GM18868 (cell line): ENCODE measurements at regions not wholly inside any gene's neighbourhood (a gene's known extent, or its start where the extent isn't known, plus 50 kb on each side); places are given as distances from the start of the nearest gene placed in this dataset.
"Not testable (repeated sequence)": the region's sequence is repeated elsewhere in the genome, so short reads cannot be mapped to it uniquely, and the experiment has no call there.

Experiments
- ATAC-seq: cut with Tn5 transposase; IDR thresholded peaks from one replicate; pipeline ENCODE4 v1.9.1; 2021; ENCODE audit warnings: mild to moderate bottlenecking, moderate library complexity; ENCODE audit not compliant: unreplicated experiment

- no peak for ATAC-seq
These were observed 66.3 kb upstream of the UFM1 start for GRCh38 chr13:38283346-38283745.

DNA sequence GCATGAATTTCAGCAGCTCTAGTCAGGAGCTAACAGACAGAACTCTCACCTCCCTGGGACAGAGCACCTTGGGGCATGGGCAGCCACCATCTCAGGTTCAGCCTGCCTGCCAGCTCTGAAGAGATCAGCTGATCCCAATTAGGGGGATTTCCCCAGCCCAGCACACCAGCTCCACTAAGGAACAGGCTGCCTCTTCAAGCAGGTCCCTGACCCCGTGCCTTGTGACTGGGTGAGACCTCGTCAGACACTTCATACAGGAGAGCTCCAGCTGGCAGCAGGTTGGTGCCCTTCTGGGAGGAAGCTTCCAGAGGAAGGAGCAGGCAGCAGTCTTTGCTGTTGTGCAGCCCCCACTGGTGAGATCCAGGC, 84.5 kb upstream of the UFM1 start:
- peak; percentile 70 for ATAC-seq

GRCh38 chr13:38264363-38265131, 85.1 kb upstream of the UFM1 start:
- peak; percentile 51 for ATAC-seq

DNA sequence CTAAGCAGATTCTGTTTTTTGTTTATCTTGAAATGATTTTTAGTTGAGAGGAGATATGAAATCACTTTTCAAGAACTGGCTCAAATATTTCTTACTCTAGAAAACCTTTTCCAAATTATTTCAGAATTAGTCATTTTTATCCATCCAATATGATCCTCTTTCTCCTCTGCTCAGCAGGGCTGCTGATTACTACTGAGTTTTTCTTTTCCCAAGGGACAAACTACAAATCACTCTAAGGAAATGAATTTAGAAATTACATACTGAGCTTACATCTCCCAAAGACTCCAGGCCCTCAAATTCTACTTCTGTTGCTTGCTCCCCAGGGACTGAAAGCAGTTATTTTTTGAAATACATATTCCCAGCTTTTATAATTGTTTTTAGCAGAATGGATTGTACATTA, 87.4 kb upstream of the UFM1 start:
- no peak for ATAC-seq

DNA sequence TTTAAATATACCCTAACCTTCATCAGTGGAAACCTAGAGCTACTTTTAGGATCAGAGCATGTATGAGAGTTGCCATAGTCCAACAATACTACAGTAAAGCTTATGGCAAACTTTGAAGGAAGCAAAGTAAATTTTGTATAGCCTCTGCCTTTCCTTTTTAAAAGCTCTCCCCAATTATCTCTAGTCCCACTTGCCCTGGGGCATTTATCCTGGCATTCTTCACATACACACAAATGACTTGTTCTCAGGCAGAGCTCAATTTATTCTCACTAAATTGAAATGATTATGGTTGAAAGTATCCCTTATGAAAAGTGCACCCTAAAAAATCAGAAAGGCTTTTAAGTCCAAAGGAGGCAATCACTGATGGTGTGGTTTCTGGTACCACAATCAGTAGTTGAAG, 94.1 kb upstream of the UFM1 start:
- no peak for ATAC-seq

DNA sequence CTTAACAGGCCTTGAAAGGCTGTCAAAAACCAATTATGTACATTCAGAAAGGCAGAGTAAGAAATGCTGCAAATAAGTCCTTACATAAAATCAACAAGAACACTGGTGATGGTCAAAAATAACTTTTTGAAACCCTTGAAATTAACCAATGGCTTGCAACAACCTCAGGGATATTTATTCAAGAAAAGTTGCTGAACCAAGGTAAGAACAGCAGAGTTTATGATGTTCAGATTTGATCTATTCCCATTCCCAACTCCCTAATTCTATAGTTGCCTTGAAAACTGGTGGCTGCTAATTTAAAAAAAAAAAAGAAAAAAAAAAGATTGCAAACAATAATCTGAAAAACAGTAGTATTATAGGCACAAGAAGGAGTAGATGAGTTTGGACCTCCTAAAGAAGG, 109.8 kb upstream of the UFM1 start:
- ATAC-seq = no peak

GRCh38 chr13:38228322-38228721, 121.3 kb upstream of the UFM1 start:
- no peak for ATAC-seq

DNA sequence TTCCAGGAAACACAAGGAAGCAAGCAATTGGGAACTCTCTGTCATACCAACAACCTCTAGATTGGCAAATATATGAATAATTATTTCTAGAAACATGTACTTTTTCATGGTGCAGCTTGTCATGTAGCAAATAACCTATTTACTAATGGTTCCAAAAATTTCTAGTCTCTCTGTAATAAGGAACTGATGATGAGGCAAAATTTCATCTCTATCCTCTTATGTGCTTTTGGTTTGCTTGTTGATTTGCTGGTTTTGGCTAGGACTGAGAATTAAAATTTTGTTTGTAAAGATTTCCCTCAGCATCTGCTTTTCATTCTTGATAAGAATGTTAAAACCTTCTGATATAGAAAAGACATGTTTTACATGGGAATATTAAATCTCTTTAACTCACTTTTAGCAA, 123.2 kb upstream of the UFM1 start:
- ATAC-seq = no peak

- no peak for ATAC-seq
These were observed 126.6 kb upstream of the UFM1 start for GRCh38 chr13:38223089-38223488.

- not testable (repeated sequence) for ATAC-seq
These were observed 128.5 kb upstream of the UFM1 start for GRCh38 chr13:38221120-38221519.

DNA sequence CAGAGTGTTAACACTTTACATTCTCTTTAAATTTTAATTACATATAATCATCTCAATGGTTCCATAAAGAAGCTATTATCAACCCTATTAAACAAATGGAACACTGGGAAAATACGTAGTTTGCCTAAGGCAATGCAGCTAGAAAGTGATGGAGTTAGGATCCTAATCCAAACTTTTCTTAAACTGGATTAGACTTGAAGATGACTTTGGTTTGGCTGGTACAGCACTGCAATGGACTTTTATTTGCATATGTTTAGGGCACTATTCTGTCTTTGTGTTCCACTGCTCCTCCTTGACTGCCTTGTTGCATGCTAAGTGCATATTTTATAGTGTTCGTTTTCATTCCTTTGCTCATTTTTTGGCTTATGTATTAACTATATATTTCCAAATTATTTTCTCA, 133.5 kb upstream of the UFM1 start:
- ATAC-seq = no peak

- ATAC-seq = no peak
These were observed 136.3 kb upstream of the UFM1 start for GRCh38 chr13:38213314-38213713.

- ATAC-seq = no peak
These were observed 138.6 kb upstream of the UFM1 start for GRCh38 chr13:38210928-38211596.

DNA sequence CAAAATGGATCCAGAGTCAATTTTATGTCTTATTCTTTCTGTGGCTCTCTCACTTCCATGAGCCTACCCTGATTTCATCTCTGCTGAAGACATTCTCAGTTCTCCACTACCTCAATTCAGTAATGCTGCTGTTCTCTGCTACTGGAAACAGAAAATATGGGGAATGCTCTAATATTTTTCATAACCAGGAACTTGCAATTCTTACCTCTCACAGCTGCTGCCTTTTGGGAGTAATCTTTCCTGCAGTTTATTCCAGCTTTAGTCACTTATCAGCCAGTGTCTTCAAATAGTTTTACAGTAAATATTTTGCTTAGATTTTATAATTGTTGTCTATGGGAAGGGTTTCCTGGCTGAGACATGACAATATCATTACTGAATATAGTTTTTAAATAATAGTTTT, 145.1 kb upstream of the UFM1 start:
- no peak for ATAC-seq

DNA sequence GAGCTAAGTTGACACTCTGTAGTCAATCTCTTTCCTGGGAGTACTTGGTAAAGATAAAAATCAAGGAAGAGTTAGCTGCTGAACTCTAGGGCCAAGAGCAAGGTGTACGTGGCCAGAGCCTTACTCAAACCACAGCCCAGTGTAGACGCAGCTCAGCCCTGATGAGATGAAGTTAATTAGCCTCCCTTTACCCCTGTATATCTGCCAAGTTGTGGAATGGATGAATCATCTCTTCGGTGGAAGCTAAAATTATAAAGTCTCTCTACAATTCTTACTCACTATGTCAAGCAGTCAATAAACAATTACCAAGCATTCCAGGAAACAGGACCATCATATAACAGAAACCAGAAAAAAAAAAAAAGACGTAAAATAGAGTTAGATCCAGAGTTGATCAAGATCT, 146.9 kb upstream of the UFM1 start:
- no peak for ATAC-seq

DNA sequence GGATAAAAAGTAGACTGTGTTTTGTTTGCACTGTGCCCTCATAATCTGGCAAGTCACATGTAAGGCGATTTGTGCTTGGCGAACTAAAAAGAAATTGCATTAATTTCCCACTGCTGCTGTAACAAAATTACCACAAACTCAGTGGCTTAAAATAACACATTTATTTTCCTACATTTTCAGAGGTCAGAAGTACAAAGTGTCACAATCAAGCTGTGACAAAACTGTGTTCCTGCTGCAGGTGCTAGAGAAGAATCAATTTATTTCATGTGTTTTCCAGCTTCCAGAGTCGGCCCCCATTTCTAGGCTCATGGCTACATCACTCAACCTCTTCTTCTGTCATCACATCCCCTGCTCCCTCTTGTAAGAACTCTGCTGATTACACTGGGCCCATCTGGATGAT, 158.6 kb upstream of the UFM1 start:
- no peak for ATAC-seq

GRCh38 chr13:38180670-38181069, 169.0 kb upstream of the UFM1 start:
- peak; percentile 70 for ATAC-seq

DNA sequence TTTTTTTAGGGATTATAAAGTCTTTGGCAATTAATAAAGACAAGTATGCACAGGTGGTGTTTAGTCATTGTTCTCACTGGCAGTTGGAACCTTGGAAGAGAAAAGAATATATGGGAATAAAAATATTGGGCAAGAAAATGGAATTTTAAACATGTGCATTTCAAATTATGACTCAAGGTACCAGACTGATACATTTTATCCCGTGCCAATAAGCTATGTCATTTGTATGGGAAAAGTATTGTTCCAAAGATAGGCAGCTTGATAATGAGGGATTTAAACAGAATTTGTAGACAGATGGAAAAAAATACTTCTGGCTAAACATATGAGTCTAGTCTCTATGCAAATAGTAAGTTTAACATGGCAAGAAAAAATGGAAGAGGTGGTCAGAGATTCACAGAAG, 169.5 kb upstream of the UFM1 start:
- ATAC-seq = peak; percentile 5

DNA sequence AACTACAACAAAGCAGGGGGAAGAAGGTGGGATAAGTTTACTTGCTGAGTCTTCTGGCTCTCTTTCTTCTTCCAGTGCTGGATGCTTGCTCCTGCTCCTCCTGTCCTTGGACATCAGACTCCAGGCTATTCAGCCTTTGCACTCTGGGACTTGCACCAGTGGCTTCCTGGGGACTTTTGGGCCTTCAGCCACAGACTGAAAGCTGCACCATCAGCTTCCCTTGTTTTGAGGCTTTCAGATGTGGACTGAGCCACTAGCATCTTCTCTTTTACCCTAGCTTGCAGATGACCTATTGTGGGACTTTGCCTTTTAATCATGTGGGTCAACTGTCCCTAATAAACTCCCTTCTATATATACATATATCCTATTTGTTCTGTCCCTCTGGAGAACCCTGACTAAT, 173.0 kb upstream of the UFM1 start:
- no peak for ATAC-seq

- no peak for ATAC-seq
These were observed 176.2 kb upstream of the UFM1 start for GRCh38 chr13:38173403-38173802.

GRCh38 chr13:38167164-38167822, 182.4 kb upstream of the UFM1 start:
- peak; percentile 98 for ATAC-seq

DNA sequence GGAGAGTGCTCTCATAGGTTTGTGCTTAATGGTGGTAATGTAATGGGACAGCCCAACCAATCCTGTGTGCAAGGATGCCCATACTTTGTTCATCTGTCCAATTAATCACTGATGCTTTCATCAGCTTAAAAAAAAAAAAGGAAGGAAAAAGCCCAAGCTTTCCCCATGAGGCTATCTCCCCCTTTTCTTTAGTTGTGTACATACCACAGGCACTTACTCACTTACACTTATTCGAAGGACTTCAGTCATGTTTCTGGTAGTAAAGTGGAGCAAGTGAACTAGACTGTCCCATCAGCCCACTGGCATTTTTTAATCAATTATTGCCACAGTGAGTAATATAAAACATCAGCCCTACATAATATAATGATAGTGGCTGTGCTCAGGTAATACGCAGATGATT, 183.5 kb upstream of the UFM1 start:
- ATAC-seq = no peak
